Endothelial cell (in vitro differentiated cells): ENCODE measurements at regions not wholly inside any gene's neighbourhood (a gene's known extent, or its start where the extent isn't known, plus 50 kb on each side); places are given as distances from the start of the nearest gene placed in this dataset.

Experiments used
- DNase-seq: peaks from one replicate; pipeline ENCODE4 v3.0.0; 2021; ENCODE audit warnings: low spot score
- H3K27ac Mint-ChIP-seq: one replicate; pipeline ENCODE4 v1.8.0; 2021; ENCODE audit warnings: mixed read lengths, inconsistent platforms; ENCODE audit not compliant: unreplicated experiment
- H3K27me3 Mint-ChIP-seq: one replicate; pipeline ENCODE4 v1.8.0; 2021; ENCODE audit warnings: mild to moderate bottlenecking, moderate library complexity, mixed read lengths, inconsistent platforms; ENCODE audit not compliant: unreplicated experiment
- H3K36me3 Mint-ChIP-seq: one replicate; pipeline ENCODE4 v1.8.0; 2021; ENCODE audit warnings: mild to moderate bottlenecking, low read depth, mixed read lengths, inconsistent platforms; ENCODE audit not compliant: unreplicated experiment
- H3K4me1 Mint-ChIP-seq: one replicate; pipeline ENCODE4 v1.8.0; 2021; ENCODE audit warnings: mild to moderate bottlenecking, mixed read lengths, inconsistent platforms; ENCODE audit not compliant: unreplicated experiment
- H3K4me3 Mint-ChIP-seq: one replicate; pipeline ENCODE4 v1.8.0; 2021; ENCODE audit warnings: mild to moderate bottlenecking, mixed read lengths, inconsistent platforms; ENCODE audit not compliant: unreplicated experiment
- H3K9me3 Mint-ChIP-seq: one replicate; pipeline ENCODE4 v1.8.0; 2021; ENCODE audit warnings: mixed read lengths, inconsistent platforms; ENCODE audit not compliant: unreplicated experiment
- TF ChIP-seq, protein P1 (sequence below): fragments of 200-600 bp; sonication (generic); IDR thresholded peaks from one replicate; pipeline ENCODE4 v1.5.0; 2021; ENCODE audit warnings: antibody characterized with exemption; ENCODE audit not compliant: unreplicated experiment

DNA sequence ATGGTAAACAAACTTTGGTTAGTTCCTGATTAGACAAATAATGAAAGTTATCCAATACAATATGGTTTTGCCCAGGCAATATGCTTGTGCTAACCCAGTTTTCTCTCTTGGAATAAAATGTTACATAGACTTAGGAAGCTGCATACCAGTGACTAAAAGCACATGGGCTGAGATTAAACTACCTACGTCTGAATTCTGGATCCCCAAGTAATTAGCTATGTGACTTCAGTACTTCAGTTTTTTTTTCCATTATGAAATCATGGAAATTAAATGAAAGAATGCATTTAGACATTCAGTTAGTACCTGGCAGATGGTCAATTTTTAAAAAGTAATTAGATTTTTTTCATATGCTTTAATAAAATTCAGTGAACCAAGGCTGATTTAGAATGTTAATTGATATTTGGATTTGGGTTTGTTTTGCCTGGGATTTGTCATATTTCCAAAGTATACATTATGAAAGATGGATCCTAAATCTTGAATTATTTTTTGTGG is 213.9 kb downstream of the PTH2R start:
- TF ChIP-seq, protein P1, sequence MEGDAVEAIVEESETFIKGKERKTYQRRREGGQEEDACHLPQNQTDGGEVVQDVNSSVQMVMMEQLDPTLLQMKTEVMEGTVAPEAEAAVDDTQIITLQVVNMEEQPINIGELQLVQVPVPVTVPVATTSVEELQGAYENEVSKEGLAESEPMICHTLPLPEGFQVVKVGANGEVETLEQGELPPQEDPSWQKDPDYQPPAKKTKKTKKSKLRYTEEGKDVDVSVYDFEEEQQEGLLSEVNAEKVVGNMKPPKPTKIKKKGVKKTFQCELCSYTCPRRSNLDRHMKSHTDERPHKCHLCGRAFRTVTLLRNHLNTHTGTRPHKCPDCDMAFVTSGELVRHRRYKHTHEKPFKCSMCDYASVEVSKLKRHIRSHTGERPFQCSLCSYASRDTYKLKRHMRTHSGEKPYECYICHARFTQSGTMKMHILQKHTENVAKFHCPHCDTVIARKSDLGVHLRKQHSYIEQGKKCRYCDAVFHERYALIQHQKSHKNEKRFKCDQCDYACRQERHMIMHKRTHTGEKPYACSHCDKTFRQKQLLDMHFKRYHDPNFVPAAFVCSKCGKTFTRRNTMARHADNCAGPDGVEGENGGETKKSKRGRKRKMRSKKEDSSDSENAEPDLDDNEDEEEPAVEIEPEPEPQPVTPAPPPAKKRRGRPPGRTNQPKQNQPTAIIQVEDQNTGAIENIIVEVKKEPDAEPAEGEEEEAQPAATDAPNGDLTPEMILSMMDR, result no peak
- Mint-ChIP-seq H3K4me3 (no peak overlapping the region), H3K27me3 (no peaks in the 10 kb centered on the region), H3K4me1 (no peaks in the 10 kb centered on the region), H3K9me3 (no peaks in the 10 kb centered on the region), H3K36me3 (no peaks in the 10 kb centered on the region), H3K27ac (no peak overlapping the region)
- DNase-seq, result no peak

DNA sequence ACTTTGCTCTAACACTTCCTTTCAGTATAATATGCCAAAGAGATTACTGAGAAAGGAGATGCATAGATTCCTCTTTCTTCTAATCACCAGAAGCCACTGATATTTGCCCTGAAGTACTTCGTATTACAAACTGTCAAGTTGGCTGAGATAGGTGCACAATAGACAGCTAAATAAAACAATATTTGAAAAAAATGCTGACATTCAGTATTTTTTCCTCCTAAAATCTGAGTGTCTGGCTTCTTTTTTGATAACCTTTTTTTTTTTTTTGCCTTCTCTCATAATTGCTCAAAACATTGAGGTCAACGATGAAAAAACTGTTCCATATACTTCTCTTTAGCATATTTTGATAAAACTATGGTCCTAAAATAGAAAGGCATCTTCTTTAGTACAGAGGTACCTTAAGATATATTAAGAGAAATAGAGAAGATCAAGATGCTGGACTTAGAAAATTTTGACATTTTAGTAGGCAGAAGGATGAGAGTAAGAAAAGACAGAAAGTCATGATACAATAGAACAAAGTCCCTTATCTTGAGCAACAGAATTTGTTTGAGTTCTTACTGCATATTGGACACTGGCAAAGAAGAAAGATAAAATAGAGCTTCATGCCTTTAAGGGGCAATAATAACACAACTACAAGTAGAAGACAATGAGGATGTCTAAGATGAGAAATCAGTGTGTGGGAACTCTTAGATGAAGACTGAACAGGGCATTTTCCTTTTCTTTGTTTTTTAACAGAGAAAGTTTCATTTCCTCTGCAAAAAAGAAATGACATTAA is 220.7 kb downstream of the PTH2R start:
- Mint-ChIP-seq H3K4me1 (no peaks in the 10 kb centered on the region), H3K27ac (no peak overlapping the region), H3K27me3 (no peaks in the 10 kb centered on the region), H3K4me3 (no peak overlapping the region), H3K9me3 (no peaks in the 10 kb centered on the region), H3K36me3 (no peaks in the 10 kb centered on the region)
- TF ChIP-seq, protein P1, result no peak
- DNase-seq, result no peak

DNA sequence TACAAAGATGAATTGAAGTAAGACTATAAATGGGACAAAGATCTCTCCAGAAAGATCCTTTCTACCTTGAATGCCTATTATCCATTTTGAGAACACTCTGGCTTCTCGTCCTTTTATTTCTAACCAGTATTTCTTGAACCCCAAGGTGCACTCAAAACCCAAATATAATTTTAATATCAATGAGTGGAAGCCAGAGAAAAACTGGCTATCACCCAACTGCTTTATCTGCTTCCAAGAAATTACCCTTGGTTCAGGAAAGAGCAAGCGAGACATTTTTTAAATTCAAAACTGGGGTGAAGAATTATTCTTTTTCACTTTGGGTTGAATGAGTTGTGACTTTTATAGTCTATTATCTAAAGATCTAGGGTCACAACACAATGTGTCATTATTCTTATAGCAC is 221.3 kb downstream of the PTH2R start:
- no peak overlapping the region for H3K27ac Mint-ChIP-seq
- H3K9me3 Mint-ChIP-seq, result no peaks in the 10 kb centered on the region
- no peaks in the 10 kb centered on the region for H3K4me1 Mint-ChIP-seq
- no peak for DNase-seq
- H3K36me3 Mint-ChIP-seq, result no peaks in the 10 kb centered on the region
- no peak overlapping the region for H3K4me3 Mint-ChIP-seq
- H3K27me3 Mint-ChIP-seq, result no peaks in the 10 kb centered on the region
- TF ChIP-seq, protein P1, result no peak

DNA sequence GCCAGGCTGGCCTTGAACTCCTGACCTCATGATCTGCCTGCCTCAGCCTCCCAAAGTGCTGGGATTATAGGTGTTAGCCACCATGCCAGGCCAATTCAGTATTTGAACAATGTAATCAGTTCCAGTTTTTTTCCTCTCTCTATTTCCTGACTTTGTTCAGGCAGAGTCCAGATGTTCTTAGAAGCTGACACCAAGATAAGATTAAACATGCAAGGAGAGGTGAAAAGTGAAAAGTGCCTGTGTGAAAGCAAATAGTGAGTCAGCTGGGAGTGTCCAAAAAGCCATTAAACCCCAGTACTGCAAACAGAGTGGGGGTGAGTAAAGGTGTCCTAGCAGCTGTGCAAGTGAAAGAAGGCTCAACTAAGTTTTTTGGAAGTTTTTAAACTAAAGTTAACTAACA is 231.5 kb downstream of the PTH2R start:
- no peaks in the 10 kb centered on the region for H3K36me3 Mint-ChIP-seq
- H3K4me1 Mint-ChIP-seq, result peaks cover 8% of the 10 kb centered on the region
- no peak overlapping the region for H3K4me3 Mint-ChIP-seq
- TF ChIP-seq, protein P1, result no peak
- no peaks in the 10 kb centered on the region for H3K27me3 Mint-ChIP-seq
- no peak for DNase-seq
- no peaks in the 10 kb centered on the region for H3K9me3 Mint-ChIP-seq
- H3K27ac Mint-ChIP-seq, result peak overlapping the region; percentile 58

DNA sequence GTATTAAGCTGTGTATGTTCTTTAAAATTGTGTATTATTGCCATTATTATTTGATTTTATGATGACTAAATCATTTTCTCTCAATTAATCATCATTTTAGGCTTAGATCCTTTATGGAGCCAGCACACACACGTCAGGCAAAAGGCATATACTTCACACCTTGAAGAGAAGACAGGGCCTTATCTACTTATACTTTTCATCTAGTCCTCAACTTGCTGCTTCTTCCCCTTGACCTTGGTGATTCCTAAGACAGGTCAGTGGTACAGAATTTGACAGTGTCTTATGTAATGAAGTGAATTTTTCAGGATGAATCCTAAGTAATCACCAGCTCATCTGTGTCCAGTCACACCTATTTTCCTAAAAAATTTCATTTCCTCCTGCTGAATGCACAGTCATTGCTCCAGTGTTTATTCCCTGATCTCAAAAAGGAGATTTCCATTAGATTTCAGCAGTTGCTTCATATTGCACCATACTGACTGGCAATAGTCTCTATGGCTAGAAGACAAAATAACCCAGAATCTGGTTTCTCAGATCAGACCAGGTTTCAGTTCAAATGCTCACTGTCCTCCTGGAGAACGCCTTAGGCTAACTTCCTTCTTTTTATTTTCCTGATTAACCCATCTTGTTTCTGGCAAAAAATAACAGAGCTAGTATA is 235.7 kb downstream of the PTH2R start:
- Mint-ChIP-seq H3K27ac (no peak overlapping the region), H3K36me3 (no peaks in the 10 kb centered on the region), H3K9me3 (no peaks in the 10 kb centered on the region), H3K4me1 (peaks cover 5% of the 10 kb centered on the region), H3K27me3 (no peaks in the 10 kb centered on the region), H3K4me3 (no peak overlapping the region)
- DNase-seq, result no peak
- TF ChIP-seq, protein P1, result no peak
